Brain microvascular endothelial cell (primary cell): ENCODE measurements at regions not wholly inside any gene's neighbourhood (a gene's known extent, or its start where the extent isn't known, plus 50 kb on each side); places are given as distances from the start of the nearest gene placed in this dataset.

ENCODE experiments used
- DNase-seq: peaks from one replicate; pipeline ENCODE4 v3.0.0-alpha.2; 2020
- H3K27ac ChIP-seq: fragments of 250-450 bp; sonication (Bioruptor Pico); 2 replicates; pipeline ENCODE4 v1.5.1; 2020; ENCODE audit warnings: mild to moderate bottlenecking, moderate library complexity
- H3K27me3 ChIP-seq: fragments of 250-450 bp; sonication (Bioruptor Pico); replicated peaks from 2 replicates; pipeline ENCODE4 v1.5.1; 2020; ENCODE audit warnings: mild to moderate bottlenecking
- H3K36me3 ChIP-seq: fragments of 250-450 bp; sonication (Bioruptor Pico); replicated peaks from 2 replicates; pipeline ENCODE4 v1.5.1; 2020; ENCODE audit warnings: mild to moderate bottlenecking
- H3K4me3 ChIP-seq: 2 replicates; pipeline ENCODE4 v1.5.1; 2011; ENCODE audit warnings: low read depth, mild to moderate bottlenecking, control low read depth, low read length, moderate library complexity
- CTCF ChIP-seq: IDR thresholded peaks from 2 replicates; pipeline ENCODE4 v1.5.1; 2011; ENCODE audit warnings: low read depth, mild to moderate bottlenecking, moderate library complexity, low read length, control low read depth, inconsistent platforms; ENCODE audit errors: missing control alignments
- in situ Hi-C: cut with HindIII; loops from 2 replicates; pipeline ENCODE4 v1.10.0; 2017; ENCODE audit warnings: low sequenced_read_pairs, low pct_ligation_motif_present

- Histone ChIP-seq H3K4me3 (no peak overlapping the region), H3K27me3 (no peaks in the 10 kb centered on the region), H3K27ac (no peak overlapping the region), H3K36me3 (no peaks in the 10 kb centered on the region)
- DNase-seq: no peak
- in situ Hi-C loops: no loop called here
- no peak for TF ChIP-seq CTCF
Measured at GRCh38 chr2:82283075-82283474, 1978.5 kb upstream of the LRRTM1 start.

- TF ChIP-seq CTCF: peak; percentile 30
- H3K4me3 ChIP-seq: no peak overlapping the region
- H3K27ac ChIP-seq: no peak overlapping the region
- H3K27me3 ChIP-seq: no peaks in the 10 kb centered on the region
- no peak for DNase-seq
- no peaks in the 10 kb centered on the region for H3K36me3 ChIP-seq
- in situ Hi-C loops: no loop called here
Measured at GRCh38 chr2:82282111-82282882, 1977.7 kb upstream of the LRRTM1 start.

- Histone ChIP-seq H3K27me3 (no peaks in the 10 kb centered on the region), H3K27ac (no peak overlapping the region), H3K36me3 (no peaks in the 10 kb centered on the region), H3K4me3 (no peak overlapping the region)
- DNase-seq: no peak
- TF ChIP-seq CTCF: no peak
- in situ Hi-C loops: no loop called here
Measured at GRCh38 chr2:82279367-82279766, 1974.8 kb upstream of the LRRTM1 start.

GRCh38 chr2:82278416-82278815 lies 1973.9 kb upstream of the LRRTM1 start:
- in situ Hi-C loops: no loop called here

GRCh38 chr2:82275599-82275998 lies 1971.0 kb upstream of the LRRTM1 start:
- DNase-seq: no peak
- no peaks in the 10 kb centered on the region for H3K36me3 ChIP-seq
- H3K4me3 ChIP-seq: no peak overlapping the region
- TF ChIP-seq CTCF: no peak
- no peaks in the 10 kb centered on the region for H3K27me3 ChIP-seq
- no peak overlapping the region for H3K27ac ChIP-seq
- in situ Hi-C loops: no loop called here

More at GRCh38 chr2:82278416-82278815, 1973.9 kb upstream of the LRRTM1 start:
- no peak for TF ChIP-seq CTCF
- Histone ChIP-seq H3K36me3 (no peaks in the 10 kb centered on the region), H3K4me3 (no peak overlapping the region), H3K27ac (no peak overlapping the region), H3K27me3 (no peaks in the 10 kb centered on the region)
- no peak for DNase-seq

GRCh38 chr2:82268446-82268845 lies 1963.9 kb upstream of the LRRTM1 start:
- no peak for DNase-seq
- no peak for TF ChIP-seq CTCF
- H3K4me3 ChIP-seq: no peak overlapping the region
- H3K27me3 ChIP-seq: no peaks in the 10 kb centered on the region
- H3K36me3 ChIP-seq: no peaks in the 10 kb centered on the region
- in situ Hi-C loops: no loop called here
- H3K27ac ChIP-seq: no peak overlapping the region
